COLO668 (cell line): ENCODE measurements at regions not wholly inside any gene's neighbourhood (a gene's known extent, or its start where the extent isn't known, plus 50 kb on each side); places are given as distances from the start of the nearest gene placed in this dataset.
"Not testable (repeated sequence)": the region's sequence is repeated elsewhere in the genome, so short reads cannot be mapped to it uniquely, and the experiment has no call there.

Experiments
- DNase-seq: peaks from one replicate; lab custom pipeline; 2025; ENCODE audit not compliant: unreplicated experiment; lab: John Stamatoyannopoulos, UW

- DNase-seq = not testable (repeated sequence)
Measured at GRCh38 chr11:24217319-24217718, 279.5 kb upstream of the LUZP2 start.

GRCh38 chr11:24225501-24225900 is 271.4 kb upstream of the LUZP2 start:
- DNase-seq = no peak

DNA sequence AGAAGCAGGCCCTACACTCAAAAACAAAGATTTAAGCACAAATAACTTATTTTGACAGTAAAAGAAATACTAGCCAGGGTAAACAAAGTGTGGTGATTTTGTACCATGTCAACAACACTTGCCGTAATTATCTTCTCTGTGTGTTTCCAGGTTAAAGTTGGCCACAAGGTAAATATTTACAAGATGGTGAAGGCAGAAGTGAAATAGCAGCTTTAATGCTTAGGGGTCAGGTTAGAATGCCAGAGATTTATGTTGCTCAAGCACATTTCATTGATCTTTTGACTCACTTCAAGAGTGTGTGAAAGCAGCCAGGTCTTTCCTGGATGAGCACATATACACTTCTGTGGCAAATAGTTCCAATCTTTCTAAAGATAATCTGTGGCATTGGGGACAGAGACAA is 270.2 kb upstream of the LUZP2 start:
- no peak for DNase-seq

DNA sequence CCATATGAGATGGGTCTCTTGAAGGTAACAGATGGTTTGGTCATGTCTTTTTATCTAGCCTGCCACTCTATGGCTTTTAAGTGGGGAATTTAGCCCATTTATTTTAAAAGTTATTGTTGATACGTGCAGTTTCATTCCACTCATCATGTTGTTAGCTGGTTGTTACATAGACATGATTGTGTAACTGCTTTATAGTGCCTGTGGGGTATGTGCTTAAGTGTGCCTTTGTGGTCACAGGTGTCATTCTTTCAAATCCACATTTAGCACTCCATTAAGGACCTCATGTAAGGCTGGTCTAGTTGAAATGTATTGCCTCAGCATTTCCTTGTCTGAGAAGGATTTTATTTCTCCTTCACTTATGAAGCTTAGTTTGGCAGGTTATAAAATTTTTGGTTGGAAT is 263.8 kb upstream of the LUZP2 start:
- DNase-seq = no peak

- no peak for DNase-seq
Measured at GRCh38 chr11:24234822-24235508, 261.9 kb upstream of the LUZP2 start.

GRCh38 chr11:24238771-24239645 is 257.8 kb upstream of the LUZP2 start:
- no peak for DNase-seq

DNA sequence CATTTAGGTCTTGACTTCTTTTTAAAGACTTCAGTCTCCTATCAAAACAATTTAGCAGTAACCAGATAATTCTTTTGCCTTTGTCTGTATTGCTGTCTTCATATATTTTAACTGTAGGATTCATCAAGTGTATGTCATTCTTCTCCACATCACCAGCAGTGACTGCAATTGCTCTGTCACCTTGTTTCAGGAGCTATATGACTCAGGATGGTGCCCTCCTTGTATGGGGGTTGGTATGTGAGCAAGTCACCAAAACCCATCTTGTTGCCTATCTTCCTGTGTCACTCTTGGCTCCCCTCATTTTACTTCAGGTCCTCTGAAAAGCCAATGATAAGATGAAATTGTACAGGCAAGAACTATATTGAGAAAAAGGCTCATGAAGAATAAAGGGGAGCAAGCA is 256.9 kb upstream of the LUZP2 start:
- no peak for DNase-seq

GRCh38 chr11:24240496-24241175 is 256.2 kb upstream of the LUZP2 start:
- DNase-seq = no peak

DNA sequence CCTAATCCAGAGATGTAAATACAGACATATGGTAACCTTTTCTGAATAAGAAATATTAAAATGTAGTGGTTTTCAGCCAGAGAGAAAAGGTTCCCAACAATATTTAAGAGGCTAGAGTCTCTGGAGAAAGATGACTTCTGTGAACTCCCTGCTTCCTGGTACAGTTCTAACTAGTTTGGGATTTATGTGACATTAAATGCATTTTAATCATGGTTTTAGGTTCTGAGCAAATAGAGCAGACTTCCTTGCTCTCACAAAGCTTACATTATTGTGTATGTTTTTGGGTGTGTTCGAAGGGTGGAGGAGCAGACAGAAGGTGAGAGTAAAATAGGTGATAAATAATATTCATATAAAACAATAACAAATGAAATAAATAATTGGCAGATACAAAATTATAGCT is 250.1 kb upstream of the LUZP2 start:
- DNase-seq = no peak

DNA sequence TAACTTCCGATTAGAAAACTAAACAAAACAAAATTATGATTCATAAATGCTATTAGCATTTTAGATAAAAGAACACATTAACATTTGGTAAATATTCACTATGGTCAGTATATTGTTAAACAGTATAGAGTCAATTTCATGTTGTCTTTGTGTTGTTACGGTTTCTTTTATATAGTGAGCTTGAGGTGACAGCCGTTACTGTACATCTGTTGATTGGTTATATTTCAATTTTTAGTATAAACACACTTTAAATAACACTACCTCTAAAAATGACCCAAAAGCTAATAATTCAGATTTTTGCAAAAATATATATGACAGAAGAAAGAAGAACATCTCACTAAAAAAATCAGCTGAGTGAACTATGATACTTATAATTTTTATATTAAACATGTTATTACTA is 249.0 kb upstream of the LUZP2 start:
- no peak for DNase-seq

GRCh38 chr11:24249921-24250320 is 246.9 kb upstream of the LUZP2 start:
- no peak for DNase-seq

- DNase-seq = no peak
Measured at GRCh38 chr11:24253237-24253760, 243.6 kb upstream of the LUZP2 start.

DNA sequence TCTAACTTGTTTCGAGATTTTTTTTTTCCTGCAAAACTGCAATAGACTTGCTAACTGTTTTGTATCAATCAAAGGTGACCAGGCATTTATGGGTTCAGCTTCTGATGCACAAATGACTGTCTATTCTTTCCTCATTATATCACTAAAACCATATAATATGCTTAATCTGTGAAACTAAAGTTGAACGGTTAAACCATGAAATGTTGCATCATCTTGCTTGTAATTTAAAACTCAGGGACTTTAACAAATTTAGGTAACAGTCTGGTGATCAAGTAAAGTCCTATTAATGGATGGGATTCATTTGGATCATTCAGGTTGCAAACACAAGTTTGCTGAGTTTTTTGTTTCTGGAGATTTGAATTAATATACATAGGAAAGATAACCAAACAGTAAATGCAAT is 232.0 kb upstream of the LUZP2 start:
- DNase-seq = no peak

DNA sequence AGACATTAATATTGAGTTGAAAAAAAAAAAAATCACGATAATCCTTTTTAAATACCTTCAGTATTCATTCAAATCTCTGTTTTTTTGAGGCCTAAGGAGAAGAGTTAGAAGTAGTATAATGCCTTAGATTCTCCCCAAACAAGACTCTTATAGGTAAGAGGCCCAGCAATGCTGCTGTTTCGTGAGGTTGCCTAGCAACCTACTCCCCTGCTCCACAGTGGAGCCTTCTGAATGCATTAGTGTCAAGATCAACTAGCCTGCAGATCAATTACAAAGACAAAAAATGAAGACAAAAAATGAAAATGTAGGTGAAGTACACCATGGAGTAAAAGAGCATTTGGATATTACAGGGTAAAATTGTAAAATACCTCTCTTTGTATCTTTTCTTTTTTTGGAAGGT is 229.8 kb upstream of the LUZP2 start:
- no peak for DNase-seq

GRCh38 chr11:24271798-24272197 is 225.1 kb upstream of the LUZP2 start:
- DNase-seq = no peak

- not testable (repeated sequence) for DNase-seq
Measured at GRCh38 chr11:24274214-24274781, 222.6 kb upstream of the LUZP2 start.

DNA sequence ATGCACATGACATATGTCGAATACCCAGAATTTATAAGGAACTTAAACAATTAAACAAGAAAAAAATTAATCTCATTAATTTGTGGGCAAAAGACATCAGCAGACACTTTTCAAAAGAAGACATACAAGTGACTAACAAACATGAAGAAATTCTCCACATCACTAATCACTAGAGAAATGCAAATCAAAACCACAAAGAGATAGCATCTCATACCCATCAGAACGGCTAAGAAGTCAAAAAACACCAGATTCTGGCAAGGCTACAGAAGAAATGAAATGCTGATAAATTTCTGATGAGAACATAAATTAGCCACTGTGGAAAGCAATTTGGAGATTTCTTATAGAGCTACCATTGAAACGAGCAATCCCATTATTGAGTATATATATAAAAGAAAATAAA is 210.6 kb upstream of the LUZP2 start:
- no peak for DNase-seq

GRCh38 chr11:24289301-24289700 is 207.6 kb upstream of the LUZP2 start:
- DNase-seq = no peak

- DNase-seq = no peak
Measured at GRCh38 chr11:24293964-24294363, 202.9 kb upstream of the LUZP2 start.

DNA sequence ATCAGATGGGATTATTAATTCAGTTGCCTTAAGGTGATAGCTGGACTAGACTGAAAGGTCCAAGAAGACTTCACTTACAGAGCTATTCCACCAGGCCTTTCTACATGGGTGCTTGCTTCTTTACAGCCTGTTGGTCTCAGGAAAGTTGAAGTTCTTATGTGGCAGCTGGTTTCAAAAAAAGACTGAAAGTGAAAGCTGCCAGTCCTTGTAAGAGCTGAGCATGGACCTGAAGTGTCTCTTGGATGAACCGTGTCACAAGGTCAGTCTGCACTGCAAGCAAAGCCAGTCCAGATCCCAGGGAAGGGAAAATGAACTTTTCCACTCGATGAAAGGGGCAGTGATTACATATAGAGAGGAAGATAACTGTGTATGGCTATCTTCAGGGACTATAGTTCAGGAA is 201.5 kb upstream of the LUZP2 start:
- no peak for DNase-seq

DNA sequence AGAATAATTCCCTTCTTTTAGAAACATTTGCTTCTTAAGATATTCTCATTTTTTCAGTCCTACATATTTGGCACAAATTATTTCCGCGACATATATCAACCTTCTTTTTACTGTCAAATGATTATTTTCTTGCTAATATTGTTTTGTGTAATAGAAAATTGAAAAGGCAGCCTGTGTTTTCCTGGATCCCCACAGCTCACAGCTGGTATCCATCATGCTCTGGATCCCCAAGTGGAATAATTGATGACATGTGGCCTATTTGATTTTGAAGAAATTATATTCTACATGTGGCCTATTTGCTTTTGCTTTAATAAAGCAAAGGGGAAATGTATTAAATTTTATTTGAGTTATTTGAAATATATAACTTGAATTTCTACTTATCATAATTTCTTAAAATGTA is 199.4 kb upstream of the LUZP2 start:
- DNase-seq = no peak
